Eye (tissue), 1 donor: ENCODE measurements at regions not wholly inside any gene's neighbourhood (a gene's known extent, or its start where the extent isn't known, plus 50 kb on each side); places are given as distances from the start of the nearest gene placed in this dataset.

Source experiments
- DNase-seq: peaks from one replicate; pipeline ENCODE4 v3.0.0-alpha.2; 2015

DNA sequence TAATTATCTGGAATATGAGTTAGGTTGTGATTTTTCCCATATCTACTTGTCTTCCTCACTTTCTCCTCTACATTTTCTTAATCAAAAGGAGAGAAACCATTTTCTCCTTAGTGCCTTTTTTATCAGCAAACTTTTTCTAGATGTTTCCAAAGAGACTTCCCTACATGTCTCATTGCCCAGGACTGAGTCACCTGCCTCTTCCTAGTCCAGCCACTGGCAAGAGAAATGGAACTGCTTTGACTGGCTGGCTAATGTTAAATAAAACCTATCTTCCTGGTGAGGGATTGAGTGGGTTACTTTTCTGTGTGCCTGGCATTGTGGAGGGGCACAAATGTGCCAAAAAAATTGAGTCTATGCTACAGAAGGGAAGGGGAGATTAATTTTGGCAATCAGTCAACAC is 52.1 kb upstream of the CD5L start:
- no peak for DNase-seq

DNA sequence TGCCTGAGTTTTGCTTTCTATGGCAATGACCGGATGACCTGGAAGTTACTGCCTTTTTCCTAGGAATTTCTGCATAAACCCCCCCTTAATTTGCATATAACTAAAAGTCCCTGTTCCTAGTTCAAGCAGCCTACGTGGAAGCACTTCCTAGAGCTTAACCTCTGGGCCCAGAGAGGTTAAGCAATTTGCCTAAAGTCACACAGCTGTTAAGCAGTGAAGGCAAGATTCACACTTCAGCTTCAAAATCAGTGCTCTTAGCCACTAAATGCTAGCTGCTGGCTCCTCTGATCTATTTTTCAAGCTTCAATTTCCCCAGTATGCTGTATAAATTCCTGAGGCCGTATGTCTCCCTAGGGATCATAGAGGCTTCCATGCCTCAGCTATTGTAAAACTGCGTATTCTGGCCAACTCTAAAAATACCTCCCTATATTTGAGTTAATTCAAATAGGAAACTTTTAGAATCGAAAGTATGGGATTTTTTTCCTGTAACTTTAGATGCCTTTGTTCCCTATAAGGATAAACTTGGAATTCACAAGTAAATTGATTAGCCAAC is 53.1 kb upstream of the CD5L start:
- peak; percentile 29 for DNase-seq

DNA sequence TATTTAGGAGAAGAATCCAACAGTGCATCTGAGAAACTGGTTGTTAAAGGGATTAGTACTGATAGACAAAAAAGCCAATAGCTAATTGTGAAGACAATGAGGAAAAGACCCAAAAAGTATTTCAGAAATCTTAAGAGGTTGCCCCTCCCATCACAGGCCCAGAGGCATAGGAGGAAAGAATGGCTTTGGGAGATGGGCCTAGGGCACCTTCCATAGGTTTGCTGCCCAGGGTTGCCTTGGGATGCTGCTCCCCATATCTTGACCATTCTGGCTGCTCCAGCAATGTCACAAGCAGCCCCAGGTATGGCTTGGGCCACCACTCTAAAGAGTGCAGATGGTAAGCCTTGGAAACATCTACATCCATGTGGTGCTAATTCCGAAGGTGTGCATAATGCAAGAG is 68.7 kb upstream of the CD5L start:
- no peak for DNase-seq

DNA sequence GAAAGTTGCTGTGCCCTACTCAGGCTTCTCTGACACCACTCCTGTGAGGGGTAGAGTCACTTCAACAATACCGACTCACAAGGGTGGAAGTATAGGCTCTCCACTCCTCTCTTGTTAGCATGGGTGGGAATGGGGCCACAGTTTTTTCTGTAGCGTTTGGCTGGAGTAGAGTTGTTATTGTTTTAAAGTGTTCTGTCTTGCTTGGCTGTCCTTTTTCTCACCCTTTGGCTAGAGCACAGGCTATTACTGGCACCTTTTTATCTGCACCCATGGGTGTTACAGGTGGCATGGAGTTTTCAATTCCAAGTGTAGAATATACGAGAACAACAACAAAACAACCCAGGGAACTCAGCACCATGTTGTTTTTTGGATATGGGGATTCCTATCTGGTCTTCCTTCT is 74.3 kb upstream of the CD5L start:
- no peak for DNase-seq

DNA sequence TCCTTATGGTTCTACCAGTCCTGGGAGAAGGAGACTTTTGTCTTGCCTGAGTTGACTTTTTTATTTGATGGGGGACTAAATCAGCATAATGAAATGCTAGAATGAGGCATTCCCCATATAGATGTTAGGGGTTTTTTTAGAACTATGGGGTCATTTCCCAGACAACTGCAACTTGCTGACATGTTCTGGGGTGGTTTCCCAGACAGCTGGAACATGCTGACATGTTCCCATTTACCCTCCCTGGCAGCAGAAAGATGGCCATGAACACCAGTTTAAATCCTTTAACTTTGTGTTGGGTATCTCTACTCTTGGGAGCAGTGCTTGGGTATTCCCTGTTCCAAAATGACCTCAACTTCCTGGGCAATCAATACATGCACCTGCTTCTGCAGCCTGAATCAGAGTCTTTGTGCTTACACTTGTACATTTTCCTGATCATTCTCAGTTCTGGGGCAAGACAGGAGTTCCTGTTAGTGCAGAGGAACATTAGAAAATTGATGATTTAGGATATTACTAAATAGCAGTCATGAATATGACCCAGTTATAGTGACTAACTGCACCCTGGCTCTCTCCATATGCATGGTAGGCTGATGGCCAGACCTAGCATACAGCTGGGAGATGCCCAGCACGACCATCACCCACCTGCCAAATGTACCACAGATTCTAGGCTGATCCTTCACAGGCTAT is 75.4 kb upstream of the CD5L start:
- no peak for DNase-seq

DNA sequence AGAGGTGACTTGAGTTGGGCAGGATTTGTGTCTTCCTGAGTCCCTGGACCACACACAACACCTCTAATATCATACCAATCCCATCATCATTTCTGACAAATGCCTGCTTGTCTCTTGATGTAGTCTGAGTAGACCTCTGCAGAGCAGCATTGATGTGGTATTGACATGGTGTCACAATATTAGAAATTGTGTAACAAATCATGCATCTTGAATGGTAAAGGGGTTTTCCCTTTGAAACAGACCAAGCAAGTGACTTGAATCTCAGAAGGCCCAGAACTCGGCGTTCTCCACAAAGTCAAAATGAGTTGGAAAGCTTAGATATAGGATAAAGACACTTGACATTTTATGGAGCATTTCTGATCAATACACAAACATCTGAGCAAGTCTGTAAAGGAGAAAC is 72.7 kb upstream of the KIRREL1 start:
- no peak for DNase-seq

DNA sequence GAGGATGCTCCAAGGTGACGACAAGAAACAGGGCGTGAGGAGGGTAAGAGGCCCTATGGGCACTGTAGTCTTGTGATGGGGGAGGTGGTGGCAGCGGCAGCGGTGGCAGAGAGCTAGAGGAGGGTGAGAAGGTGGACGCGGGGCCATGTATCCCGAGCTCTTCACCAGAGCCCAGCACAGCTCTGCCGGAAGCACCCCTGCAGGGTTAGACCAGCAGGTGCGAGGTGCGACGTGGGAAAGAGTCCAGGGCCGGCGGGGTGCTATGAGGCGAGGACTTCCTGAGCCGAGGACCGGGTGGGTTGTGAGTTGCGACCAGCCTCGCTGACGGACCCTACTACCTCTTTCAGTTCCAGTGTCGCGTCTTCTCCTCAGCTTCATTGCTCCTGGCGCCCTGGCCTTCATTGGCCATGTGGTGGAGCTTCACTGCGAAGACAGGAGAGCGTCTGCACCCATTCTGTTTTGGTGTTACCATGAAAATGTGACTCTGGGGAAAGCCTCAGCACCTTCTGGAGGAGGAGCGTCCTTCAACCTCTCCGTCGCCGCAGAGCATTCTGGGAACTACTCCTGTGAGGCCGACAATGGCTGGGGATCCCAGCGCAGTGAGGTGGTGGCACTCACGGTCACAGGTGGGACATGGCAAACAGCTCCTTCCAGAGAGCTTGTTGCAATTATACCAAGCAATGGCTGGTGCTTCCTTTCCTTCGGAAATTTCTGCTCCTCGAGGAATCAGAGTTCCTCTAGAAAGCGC is 67.9 kb upstream of the KIRREL1 start:
- no peak for DNase-seq

DNA sequence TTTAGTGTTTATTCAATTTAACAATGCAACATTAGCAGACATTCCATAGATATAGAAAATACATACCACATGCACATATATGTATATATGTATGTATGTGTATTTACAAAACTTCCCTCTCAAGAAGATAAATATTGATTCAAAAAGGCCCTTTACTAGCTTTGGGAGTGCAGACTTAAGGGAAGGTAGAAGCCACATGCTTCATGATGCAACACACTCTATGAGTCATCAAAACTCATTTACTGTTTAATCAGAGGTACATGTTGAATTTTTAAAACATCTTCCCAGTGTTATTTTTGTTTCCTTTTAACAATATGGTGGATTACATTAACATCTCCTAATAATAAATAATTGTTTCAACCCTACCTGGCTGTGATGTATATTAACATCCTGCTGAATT is 61.4 kb upstream of the KIRREL1 start:
- DNase-seq: no peak

DNA sequence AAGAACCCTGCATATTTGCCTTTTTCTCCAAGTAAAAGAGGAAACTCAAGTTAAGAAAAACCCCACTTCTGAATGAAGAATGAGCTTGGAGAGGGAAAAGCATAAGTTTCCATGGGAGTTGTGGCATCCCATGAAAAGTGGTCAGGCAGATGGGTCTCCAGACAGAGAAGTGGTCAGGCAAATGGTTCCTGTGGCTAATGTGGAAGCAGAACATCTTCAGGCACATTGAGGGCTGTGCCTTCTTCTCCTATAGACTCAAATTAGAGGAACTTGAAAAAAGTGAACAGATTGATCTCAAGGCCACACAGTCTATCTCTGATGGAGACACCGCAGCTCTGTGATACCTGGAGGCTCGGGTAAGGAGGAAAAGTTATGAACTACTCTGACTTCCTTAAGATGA is 55.7 kb upstream of the KIRREL1 start:
- no peak for DNase-seq

DNA sequence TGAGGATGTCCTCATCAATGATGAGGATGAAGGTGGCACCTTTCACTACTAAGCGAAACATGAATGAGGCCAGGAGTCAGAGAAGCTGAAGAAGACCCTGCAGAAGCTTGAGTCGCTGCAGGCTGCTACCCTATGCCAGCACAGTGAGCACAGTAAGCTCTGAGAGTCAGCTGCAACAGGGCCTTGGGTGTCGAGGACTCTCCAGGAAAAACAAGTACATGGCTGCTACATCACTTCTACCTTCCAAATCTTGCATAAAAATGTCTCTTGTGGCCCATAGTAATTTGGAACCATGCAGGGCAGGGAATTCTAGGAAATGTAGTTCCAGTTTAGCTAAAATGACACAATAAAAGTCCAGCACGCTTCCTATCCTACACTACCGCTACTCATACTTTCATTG is 51.5 kb upstream of the KIRREL1 start:
- no peak for DNase-seq
